GM12878 (cell line): ENCODE measurements at regions not wholly inside any gene's neighbourhood (a gene's known extent, or its start where the extent isn't known, plus 50 kb on each side); places are given as distances from the start of the nearest gene placed in this dataset.

Source experiments
- CTCF ChIP-seq, 3 experiments: IDR thresholded peaks in 2 of 3; conservative IDR thresholded peaks in 1 of 3; 2 replicates each; pipeline ENCODE4 v1.5.1; 2011; ENCODE audit warnings: low read depth in 3 of 3, low read length in 3 of 3, mild to moderate bottlenecking in 3 of 3, control low read depth in 2 of 3, moderate library complexity in 2 of 3, inconsistent platforms in 1 of 3, mixed read lengths in 1 of 3; ENCODE audit not compliant: control insufficient read depth in 2 of 3, insufficient read depth in 1 of 3; ENCODE audit errors: extremely low read depth in 1 of 3
- RB1 ChIP-seq: fragments of 450-650 bp; formaldehyde crosslinking; IDR thresholded peaks from 2 replicates; pipeline ENCODE4 v1.6.1; 2017; ENCODE audit warnings: mild to moderate bottlenecking, borderline replicate concordance

- TF ChIP-seq RB1 (no peak), CTCF (IDR thresholded peaks at IDR 0.05 in 2 of 3, conservative IDR thresholded peaks at IDR 0.05 in 1 of 3; ENCODE audit: control insufficient read depth in 2 of 3, extremely low read depth in 1 of 3, insufficient read depth in 1 of 3, low read depth in 3 of 3, low read length in 3 of 3) (no peak)
These were observed 311.9 kb downstream of the BCL11B start for GRCh38 chr14:98959958-98960616.
